ENCODE measurements at regions not wholly inside any gene's neighbourhood (a gene's known extent, or its start where the extent isn't known, plus 50 kb on each side); places are given as distances from the start of the nearest gene placed in this dataset.
A peak's percentile ranks its signal among the peaks of the same experiment; 100 is the strongest.

DNA sequence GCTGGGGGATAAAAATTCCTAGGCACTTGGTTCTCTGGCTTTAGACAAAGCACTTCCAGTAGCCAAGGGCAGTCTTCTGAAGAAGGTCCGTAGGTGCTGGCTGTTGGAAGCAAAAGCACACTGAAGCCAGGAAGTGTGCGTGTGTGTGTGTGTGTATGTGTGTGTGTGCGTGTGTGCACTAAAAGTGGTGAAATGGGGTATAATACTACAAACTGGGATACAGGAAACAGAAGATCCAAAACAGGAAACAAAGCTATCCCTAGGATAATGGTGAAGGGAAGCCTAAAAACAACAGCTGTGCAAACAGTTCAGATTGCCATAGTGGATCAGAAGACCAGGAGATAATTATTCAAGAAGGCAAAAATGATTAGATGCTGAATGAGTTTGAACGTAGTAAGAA, 103.4 kb downstream of the IL20RB start:
- DNase-seq: no peak

DNA sequence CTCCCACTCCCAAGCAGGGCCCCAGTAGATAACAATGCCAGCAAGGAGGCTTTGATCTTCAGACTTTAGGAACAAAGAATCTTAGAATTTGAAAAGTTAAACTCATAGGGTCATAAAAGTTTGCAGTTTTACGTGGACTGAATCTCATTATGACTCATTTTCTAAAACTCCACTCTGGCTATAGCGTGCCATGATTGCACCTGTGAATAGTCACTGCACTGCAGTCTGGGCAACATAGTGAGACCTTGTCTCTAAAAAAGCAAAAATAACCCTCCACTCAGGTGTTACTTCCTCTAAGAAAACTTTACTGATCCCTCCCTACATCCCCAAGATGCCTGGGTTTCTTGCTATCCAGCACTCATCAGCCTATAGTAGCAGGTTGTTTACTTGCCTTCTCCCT, 104.5 kb downstream of the IL20RB start:
- no peak for DNase-seq

DNA sequence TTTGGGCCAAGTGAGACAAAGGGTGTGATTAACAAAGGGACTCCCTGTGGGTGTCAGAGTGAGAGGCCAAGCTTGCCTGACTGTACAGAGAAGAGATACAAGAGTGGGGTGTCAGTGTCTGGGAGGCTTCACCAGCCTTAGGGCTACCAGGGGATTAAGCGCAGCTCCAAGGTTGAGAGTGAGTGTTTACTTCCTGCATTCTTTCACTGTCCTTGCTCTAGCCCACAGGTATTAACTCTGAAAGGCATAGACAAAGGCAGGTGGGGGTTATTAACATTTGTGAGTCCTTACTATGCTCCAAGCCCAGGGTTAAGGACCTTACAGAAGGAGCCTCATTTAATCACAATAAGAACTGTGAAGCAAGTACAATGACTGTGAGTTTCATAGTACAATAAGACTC, 107.6 kb downstream of the IL20RB start:
- DNase-seq: no peak

DNA sequence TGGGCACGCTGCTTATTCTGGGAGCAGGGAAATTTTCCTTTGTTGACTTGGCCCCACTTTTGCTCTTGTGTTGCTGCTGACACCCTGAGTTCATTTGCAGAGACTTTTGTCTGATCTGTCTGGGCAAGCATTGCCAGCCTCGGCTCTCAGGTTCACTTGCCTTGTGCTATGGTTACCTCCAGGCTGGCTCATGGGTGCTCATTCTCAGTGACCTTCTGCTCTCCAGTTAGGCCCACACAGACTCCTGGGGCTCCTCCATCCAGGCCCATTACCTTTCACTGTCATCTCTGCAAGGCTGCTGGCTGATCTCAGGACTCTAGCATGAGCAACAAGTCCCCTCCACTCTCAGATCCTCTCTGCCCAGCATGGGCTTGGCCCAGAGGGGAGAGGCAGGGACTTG, 108.3 kb downstream of the IL20RB start:
- no peak for DNase-seq

DNA sequence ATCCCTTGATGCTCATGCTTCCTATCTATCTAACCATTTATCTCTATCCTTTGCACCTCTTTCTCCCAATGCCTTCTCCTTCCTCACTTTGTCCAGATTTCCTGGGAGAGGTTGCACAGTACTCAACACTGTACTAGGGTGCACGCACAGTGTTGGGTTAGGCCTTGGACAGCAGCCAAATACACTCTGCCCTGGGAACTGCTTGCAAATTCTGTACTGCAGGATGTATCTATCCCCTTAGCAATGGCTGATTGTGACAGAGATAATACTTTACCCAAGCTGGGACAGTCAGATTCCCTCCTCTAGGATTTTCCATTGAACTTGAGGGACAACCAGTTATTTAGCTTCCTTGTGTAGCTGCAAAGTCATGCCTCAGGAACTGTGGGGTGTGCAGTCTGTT, 113.3 kb downstream of the IL20RB start:
- peak; percentile 7 for DNase-seq

DNA sequence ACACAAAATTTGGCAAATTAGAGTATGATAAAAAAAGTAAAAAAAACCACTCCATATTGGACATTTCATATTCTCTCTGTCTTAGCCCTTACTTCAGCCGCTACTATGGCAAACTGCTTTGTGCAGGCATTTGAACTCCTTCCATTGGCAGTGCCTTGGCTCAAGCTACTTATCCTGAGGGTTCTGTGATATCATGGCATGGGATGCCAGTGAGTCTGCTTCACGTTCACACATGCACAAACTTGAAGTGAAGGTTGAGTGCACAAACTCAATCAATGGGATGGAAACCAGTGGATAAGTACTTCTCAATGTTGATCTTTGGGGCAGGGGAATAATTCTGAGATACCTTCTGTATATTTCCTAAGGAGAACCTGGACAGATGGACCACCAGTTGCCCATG, 117.2 kb downstream of the IL20RB start:
- no peak for DNase-seq

DNA sequence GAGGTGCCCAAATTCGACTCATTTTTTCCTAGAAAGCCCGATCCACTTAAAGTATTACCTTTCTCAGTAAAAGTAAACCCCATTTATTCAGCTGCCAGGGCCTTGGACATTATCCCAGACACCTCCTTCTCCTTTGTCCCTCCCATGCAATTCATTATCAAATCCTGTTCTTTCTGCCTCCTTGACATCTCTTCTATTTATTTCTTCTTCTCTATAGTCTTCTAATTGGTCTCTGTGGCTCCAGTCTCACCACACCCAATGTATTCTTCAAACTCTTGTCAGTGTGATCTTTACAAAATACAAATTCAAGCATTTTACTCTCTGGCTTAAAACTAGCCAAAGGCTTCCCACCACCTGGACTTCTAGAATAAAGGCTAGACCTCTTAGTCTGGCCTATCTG, 120.3 kb downstream of the IL20RB start:
- no peak for DNase-seq

DNA sequence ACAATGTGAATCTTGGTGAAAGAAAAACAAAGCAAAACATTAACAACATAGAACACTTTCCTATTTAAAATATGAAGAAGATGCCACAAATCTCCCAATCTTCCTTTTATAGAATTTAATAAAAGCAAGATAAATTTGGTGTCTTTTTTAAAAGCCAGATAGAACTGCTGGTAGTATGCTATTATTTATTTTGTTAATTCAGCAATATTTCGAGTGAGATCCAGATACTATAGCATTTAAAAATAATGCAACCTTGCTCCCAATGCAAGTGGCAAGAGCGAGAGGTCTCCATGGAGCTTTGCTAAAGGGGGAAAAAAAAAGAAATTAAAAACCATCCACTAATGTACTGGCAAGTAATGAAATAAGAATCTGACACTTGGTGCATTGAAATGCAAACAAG, 121.8 kb downstream of the IL20RB start:
- no peak for DNase-seq

DNA sequence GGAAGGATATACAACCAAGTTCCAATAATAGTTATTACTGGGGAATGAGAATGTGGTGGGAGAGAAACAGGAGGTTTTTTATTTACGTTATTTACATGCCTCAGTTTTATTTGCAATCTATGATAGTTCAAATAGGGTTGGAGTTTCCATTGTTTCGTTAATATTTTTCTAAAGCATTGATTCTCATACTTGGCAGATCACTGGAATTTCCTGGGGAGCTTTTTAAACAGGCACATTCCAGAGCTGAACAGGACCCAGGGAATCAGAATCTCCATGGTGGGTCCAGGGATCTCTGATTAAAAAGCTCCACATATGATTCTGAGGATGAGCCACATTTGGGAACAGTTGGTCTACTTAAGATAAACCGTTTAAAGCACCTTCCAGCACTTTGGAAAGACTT, 123.9 kb downstream of the IL20RB start:
- no peak for DNase-seq

DNA sequence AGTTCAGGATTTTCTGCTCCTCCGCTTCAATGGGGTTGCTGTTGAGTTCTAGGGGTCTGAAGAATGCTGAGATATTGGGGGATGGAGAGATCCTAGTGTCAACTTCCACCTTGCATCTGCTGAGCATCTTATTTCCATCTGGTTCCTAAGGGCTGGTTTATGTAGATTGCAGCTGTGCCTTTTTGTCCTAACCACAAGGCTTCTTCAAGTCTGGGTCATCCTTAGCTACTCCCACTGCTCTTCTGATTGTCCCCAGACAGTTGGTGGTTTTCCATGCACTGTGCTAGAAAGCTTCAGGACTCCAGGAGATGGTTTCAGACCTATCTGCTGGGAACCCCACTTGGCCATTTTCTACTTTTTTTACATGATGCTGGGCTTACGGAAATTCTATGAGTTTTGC, 125.0 kb downstream of the IL20RB start:
- no peak for DNase-seq

DNA sequence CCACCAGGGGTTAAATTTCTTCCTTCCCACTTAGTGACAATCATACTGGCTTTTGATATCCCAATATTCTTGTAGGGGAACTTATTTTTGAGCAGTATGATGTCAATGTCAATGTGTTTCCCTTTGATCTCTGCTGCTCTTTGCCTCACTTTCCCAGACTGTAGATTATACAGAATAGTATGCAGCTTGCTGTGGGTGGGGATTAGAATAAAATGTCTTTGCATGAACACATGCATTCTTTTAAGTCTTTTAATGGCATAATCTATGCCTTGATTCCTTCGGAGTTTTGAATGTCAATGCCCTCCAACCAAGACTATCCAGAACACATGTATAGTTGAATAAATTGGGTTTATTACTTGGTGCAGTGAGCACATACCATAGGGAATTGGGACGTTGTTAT, 125.5 kb downstream of the IL20RB start:
- DNase-seq: no peak

DNA sequence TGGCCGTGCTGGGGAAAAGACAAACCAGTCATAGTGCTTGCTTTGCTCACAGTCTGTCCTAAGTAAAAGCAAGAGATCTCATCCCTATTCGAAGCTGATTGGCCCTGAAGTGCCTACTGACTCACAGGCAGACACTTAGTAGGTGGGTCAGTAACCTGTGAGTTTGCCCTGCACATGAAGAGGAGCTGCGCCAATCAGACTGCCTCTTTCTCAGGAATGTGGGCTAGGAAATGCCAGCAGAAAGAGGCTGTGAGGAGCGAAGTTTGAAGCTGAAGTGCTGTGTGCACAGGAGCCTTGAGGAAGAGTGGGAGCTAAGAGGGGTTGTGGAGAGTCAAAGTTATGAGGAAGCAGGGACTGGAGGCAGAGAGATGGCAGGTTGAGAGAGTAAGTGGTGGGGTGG, 126.8 kb downstream of the IL20RB start:
- no peak for DNase-seq

DNA sequence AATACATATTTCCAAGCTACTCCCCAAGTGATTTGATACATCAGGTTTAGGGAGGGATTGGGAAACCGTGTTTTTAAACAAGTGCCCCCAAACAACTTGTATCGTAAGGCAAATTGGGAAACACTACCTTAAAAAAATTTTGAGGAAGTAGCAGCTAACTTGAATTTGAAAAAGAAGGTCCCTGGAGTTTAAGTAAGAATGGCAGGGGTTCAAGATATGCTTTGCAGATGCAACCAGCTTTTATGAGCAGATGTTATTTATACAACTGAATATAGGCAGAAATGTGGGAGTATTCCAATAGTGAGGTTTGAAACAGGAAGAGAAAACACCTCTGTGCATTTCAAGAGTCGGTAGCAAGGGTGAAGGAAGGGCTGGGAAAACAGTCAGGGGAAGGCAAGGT, 139.6 kb downstream of the IL20RB start:
- no peak for DNase-seq

DNA sequence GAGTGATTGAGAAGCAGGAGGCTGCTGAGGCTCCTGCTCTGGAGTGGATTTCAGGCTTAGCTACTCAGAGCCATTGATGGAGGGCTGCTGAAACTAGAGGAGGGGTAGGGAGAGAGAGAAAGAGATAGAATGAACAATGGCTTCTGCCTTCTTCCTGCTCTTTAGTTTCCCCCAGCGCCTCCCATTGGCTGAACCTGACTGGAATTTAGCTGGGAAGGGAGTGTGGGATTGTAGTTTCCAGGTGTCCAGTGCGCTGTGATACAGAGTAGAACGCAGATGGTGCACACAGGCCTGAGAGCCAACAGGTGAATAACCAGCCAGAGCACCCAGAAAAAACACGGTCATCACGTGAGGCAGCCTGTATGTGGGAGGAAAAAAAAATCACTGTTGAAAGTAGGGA, 140.1 kb downstream of the IL20RB start:
- no peak for DNase-seq

DNA sequence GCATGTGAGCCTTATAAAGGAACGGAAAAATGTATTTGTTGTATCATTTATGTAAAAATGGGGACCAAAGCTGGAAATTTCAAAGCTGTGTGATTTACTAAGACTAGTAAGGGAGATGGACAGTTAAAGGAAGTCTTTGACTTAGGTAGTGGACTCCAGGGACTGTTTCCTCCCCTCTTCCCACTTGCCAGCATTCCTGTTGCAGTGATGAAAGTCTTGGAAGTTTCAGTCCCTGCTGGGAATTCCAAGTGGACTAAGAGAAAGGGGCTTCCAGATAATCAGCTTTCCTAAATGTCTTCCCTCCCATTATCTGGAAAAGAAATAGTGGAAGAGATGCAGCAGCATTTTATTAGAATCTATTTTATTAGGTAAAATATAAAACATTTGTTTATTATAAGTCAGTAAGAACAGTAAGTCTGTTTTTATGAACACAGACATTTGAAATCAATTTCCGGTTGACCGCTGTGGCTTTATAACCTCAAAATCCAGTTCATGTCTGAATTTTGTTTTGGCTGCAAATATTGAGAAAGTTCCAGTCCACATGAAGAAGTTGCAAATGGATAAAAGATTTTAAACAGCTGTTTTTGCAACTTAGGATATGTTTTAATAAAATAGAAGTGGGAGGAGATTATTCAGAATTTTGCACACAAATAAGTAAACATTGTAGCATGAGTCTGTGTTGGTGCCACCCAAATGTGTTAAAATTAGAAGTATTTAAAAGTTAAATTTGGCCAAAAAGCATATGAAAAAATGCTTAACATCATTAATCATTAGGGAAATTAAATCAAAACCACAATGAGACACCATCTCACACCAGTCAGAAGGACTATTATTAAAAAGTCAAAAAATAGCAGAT, 141.8 kb downstream of the IL20RB start:
- DNase-seq: no peak

DNA sequence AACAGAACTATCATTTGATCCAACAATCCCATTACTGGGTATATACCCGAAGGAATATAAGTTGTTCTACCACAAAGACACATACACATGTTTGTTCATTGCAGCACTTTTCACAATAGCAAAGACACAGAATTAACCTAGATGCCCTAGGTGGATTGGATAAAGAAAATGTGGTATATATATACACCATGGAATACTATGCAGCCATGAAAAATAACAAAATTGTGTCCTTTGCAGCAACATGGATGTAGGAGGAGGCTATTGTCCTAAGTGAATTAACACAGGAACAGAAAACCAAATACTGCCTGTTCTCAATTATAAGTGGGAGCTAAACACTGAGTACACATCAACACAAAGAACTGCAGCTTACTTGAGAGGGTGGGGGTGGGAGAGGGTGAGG, 142.5 kb downstream of the IL20RB start:
- DNase-seq: no peak

DNA sequence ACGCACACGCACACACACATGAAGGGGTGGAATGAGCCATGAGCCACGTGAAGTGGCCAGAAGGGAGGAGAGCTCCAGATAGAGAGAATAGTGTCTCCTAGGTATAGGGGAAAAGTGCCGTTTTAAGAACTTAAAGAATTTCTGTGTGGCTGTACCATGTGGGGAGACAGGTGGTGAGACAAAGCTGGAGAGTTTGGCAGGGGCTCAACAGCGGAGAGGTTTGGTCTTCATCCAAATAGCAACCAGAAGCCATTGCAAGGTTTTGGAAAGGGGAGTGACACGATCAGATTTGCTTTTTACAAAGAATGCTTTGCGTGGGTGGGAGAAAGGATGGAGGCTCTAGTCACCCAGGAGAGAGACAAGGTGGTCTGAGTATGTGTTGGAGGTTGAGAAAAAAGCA, 146.0 kb downstream of the IL20RB start:
- no peak for DNase-seq

DNA sequence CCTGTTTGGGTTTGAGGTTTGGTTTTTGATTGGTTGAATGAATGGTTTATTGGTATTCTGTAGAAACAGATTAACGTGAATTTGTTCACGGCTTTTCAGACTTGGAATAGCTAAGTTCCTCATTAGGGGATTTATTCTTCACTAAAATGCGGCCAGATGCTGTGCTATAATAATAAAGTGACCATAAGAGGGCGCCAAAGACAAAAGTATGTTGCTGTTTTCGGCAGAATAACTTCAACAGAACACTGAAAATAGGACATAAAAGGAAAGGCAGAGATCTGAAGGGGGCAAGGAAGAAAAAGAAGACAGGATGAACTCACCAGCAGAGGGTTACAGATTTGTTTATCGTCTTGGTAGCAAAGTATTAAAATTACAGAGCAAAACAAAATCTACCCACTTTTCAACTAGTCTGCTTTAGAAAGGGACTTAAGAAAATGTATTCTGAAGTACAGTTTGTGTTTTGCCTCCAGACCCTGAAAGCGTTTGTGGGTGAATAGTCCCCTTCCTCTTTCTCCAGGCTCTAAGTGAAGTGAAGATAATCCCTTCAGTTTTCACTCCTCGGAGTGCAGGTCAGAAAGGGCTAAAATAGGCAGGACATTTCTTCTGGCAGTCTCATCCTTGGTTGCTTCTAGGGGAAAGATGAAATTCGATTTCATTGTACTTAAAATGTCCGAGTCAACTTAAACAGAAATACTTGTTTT, 147.6 kb downstream of the IL20RB start:
- DNase-seq: peak; percentile 54

DNA sequence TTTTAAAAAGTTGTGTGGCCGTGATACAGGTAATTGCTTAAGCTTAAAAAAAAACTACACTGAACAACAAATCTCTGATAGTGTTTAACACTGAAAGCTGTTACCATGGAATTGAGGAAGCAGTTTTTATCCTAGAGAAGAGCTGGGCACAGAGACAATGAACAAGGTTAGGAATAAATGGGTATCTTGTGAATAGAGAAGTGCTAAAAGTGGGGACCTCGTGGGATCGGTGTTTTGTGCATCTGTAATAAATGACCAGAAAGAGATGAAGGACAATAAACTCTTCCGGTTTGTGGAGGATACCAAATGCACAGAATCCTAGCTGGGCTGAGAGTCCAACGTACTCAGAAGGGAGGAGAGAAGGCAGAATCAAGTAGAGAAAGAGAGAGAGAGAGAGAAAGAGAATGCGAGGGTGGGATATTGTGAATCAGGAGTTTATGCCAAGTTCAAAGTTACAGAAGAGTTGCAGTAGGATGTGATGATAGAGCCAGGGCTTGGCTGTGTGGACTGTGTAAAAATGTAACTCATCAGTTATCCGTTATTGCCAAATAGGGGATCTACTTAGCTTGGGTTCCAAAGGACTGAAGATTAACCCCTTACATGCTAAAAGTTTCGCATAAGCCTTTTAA, 148.9 kb downstream of the IL20RB start:
- DNase-seq: no peak

DNA sequence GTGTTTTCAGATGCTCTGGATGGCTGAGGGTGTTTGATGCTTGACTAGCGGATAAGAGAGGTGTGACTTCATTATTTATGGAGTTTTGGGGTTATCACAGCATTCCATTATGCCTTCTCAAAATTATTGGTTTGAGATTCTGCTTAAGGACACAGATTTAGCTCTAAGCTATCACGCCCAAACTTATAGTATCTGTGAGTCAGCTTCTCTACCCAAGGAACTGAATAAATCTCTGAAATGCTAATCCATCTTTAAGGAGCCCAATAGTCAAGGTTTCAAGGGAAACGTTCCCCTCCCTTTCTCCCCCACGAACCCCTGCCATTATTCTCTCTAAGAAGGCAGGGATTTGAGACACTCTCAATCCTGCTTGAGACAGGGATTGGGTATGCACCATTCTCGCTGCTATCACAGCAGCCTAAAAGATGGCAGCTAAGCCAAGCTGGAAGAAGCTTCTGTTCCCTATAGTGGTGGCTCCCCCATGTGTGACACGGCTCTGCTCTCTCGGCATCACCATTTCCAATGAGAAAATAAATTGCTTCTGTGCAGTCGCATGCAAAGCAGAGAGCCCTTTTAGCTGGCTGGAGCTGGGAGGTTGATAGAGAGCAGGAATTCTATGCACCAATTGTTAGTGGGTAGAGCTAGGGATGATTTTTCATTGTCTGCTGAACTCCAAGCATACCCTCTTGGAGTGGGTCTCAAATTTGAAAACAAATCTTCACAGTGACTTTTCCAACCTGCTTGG, 151.1 kb downstream of the IL20RB start:
- no peak for DNase-seq

DNA sequence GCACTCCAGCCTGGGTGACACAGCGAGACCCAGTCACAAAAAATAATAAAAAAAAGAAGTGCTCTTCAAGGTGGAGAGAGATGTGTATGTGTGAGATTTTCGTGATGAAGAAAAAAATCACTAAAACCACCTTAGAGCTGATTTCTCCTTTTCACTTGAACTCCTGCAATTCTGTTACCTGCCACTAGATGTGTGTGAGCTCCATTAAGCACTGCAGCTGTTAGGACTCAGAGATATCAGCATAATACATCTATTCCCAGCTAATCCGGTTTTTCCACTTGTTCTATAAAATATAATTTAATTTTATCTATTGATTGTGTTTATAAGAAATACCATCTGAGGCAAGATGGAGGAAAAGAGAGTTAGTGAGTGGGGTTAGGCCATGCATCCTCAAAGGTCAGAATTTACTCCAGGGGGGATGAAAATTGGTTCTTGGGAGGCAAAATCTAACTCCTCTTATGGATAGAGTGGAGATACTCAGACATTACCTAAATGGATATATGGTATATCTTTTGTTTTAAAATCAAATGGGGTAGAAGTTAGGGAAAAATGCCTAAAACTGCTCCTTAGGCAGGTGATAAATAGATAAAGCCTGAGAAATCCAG, 152.7 kb downstream of the IL20RB start:
- DNase-seq: peak; percentile 39

DNA sequence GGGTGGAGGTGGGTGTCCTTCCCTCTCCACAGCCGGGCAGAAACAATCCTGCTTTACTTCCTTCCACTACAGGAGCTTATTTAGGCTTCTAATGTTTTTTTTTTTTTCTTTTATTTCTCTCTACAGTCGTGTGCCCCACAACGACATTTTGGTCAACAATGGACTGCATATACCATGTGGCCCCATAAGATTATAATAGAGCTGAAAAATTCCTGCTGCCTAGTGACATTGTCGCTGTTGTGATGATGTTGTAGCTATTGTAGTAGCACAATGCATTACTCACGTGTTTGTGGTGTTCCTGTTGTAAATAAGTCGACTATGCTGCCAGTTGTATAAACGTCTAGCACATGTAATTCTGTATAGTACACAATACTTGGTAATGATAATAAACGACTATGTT, 153.7 kb downstream of the IL20RB start:
- no peak for DNase-seq

DNA sequence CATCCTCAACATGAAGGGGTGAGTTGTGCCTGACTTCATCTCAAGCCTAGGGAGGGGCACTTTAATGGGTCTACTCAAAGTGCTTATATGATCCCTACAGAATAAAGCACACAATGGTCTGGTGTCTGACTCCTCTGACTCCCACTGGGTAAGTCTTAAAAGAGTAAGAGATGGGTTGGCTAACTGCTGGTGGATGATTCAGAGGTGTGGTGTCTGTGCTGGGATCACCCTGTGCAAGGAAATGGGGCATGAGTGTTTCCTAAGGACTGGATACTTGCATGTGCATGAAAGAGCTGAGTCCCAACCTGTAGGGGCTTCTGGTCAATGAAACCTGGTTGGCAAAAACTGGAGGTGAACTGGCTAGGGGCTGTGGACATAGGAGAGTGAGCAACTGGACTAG, 158.8 kb downstream of the IL20RB start:
- DNase-seq: no peak

All from NCI-H345 (cell line).